GM12878 (cell line): ENCODE measurements at regions not wholly inside any gene's neighbourhood (a gene's known extent, or its start where the extent isn't known, plus 50 kb on each side); places are given as distances from the start of the nearest gene placed in this dataset.

Source experiments
- ATAC-seq: fragments of 200-7000 bp; cut with Tn5 transposase; 3 replicates; pipeline ENCODE4 v1.9.1; 2020; ENCODE audit warnings: mild to moderate bottlenecking, moderate library complexity
- BruUV-seq: library from RNA; stranded (reverse); fragments of 400-500 nt; replicated peaks from 2 replicates; lab custom pipeline; 2021; lab: Mats Ljungman, UMichigan
- CTCF ChIA-PET: fragments of 300-600 bp; sonication (Branson Sonifier 250); formaldehyde crosslinking; extraction: SDS; loops from one replicate; lab custom pipeline; 2021; ENCODE audit warnings: inconsistent platforms; lab: Yijun Ruan, JAX
- POLR2A ChIA-PET: fragments of 350-600 bp; formaldehyde crosslinking; extraction: SDS; loops from one replicate; lab custom pipeline; 2021; ENCODE audit warnings: inconsistent platforms; lab: Charles Lee
- RAD21 ChIA-PET: fragments of 300-600 bp; sonication (Branson Sonifier 250); formaldehyde crosslinking; loops from one replicate; lab custom pipeline; 2023; ENCODE audit warnings: antibody characterized with exemption; ENCODE audit not compliant: unreplicated experiment; lab: Charles Lee
- SMC1A ChIA-PET: fragments of 300-600 bp; sonication (Branson Sonifier 250); formaldehyde crosslinking; loops from one replicate; lab custom pipeline; 2023; ENCODE audit not compliant: unreplicated experiment, uncharacterized antibody; lab: Charles Lee
- DNase-seq: peaks from one replicate; pipeline ENCODE4 v3.0.0-alpha.2; 2011; ENCODE audit warnings: low read depth, low spot score
- FAIRE-seq: peaks from 3 replicates; lab custom pipeline; 2011; peaks lifted over from hg19 to GRCh38; lab: Jason Lieb, UNC
- H2AFZ ChIP-seq: 2 replicates; pipeline ENCODE4 v1.6.0; 2011; ENCODE audit warnings: low read depth, low read length, control low read depth; ENCODE audit not compliant: control insufficient read depth
- H3K27ac ChIP-seq: 2 replicates; pipeline ENCODE4 v1.5.1; 2011; ENCODE audit warnings: control low read depth; ENCODE audit not compliant: control insufficient read depth, insufficient read depth
- H3K27me3 ChIP-seq, 2 experiments: replicated peaks in 1 of 2; 2 replicates each; pipeline versions ENCODE4 v1.6.0 to v1.6.1; 2011; ENCODE audit warnings: low read length in 1 of 2; ENCODE audit not compliant: control insufficient read depth in 2 of 2, insufficient read depth in 2 of 2
- H3K36me3 ChIP-seq, 2 experiments: 2 replicates each; pipeline ENCODE4 v1.5.1; 2011; ENCODE audit warnings: low read length in 1 of 2; ENCODE audit not compliant: control insufficient read depth in 2 of 2, insufficient read depth in 2 of 2
- H3K4me1 ChIP-seq: 2 replicates; pipeline ENCODE4 v1.6.1; 2011; ENCODE audit warnings: mild to moderate bottlenecking, low read length, moderate library complexity, mixed read lengths; ENCODE audit not compliant: control insufficient read depth, insufficient read depth
- H3K4me2 ChIP-seq: 2 replicates; pipeline ENCODE4 v1.6.0; 2011; ENCODE audit warnings: control low read depth; ENCODE audit not compliant: control insufficient read depth, insufficient read depth
- H3K4me3 ChIP-seq: fragments of 200-600 bp; sonication (generic); 2 replicates; pipeline ENCODE4 v1.5.1; 2016
- H3K79me2 ChIP-seq: 2 replicates; pipeline ENCODE4 v1.6.0; 2011; ENCODE audit warnings: low read length; ENCODE audit not compliant: control insufficient read depth, insufficient read depth
- H3K9ac ChIP-seq: 2 replicates; pipeline ENCODE4 v1.8.0; 2011; ENCODE audit warnings: low read length, control low read depth, mixed read lengths; ENCODE audit not compliant: control insufficient read depth, insufficient read depth
- H3K9me3 ChIP-seq: replicated peaks from 3 replicates; pipeline ENCODE4 v1.5.1; 2011; ENCODE audit warnings: mild to moderate bottlenecking, low read length; ENCODE audit not compliant: control insufficient read depth, insufficient read depth
- H4K20me1 ChIP-seq: 2 replicates; pipeline ENCODE4 v1.6.0; 2011; ENCODE audit not compliant: control insufficient read depth, insufficient read depth
- ASH2L ChIP-seq: fragments of 300-600, 200-600 bp; sonication (generic); IDR thresholded peaks from 2 replicates; pipeline ENCODE4 v1.6.1; 2017; ENCODE audit warnings: low read depth, mild to moderate bottlenecking, borderline replicate concordance
- ATF7 ChIP-seq: fragments of 450-650 bp; IDR thresholded peaks from 2 replicates; pipeline ENCODE4 v1.6.1; 2016; ENCODE audit warnings: low read depth, mild to moderate bottlenecking
- ETV6 ChIP-seq, 2 experiments: fragments of 450-650 bp in 1 of 2; IDR thresholded peaks in 1 of 2; conservative IDR thresholded peaks in 1 of 2; 2 replicates each; pipeline ENCODE4 v1.6.1; 2014; ENCODE audit warnings: antibody characterized with exemption in 1 of 2, borderline replicate concordance in 1 of 2, low read depth in 1 of 2, mild to moderate bottlenecking in 1 of 2, moderate library complexity in 1 of 2
- HCFC1 ChIP-seq: fragments of 150-350 bp; IDR thresholded peaks from 2 replicates; pipeline ENCODE4 v1.6.1; 2014; ENCODE audit warnings: low read length
- MEF2A ChIP-seq: IDR thresholded peaks from 2 replicates; pipeline ENCODE4 v1.6.1; 2011; ENCODE audit warnings: low read depth, mild to moderate bottlenecking, low read length, moderate library complexity; ENCODE audit not compliant: insufficient read depth
- RAD21 ChIP-seq: IDR thresholded peaks from 2 replicates; pipeline ENCODE4 v1.6.1; 2011; ENCODE audit warnings: mild to moderate bottlenecking, low read depth, low read length, moderate library complexity; ENCODE audit not compliant: insufficient read depth
- TCF12 ChIP-seq: IDR thresholded peaks from 2 replicates; pipeline ENCODE4 v1.6.1; 2011; ENCODE audit warnings: low read depth, mild to moderate bottlenecking, low read length
- YY1 ChIP-seq: IDR thresholded peaks from 2 replicates; pipeline ENCODE4 v1.6.1; 2011; ENCODE audit warnings: low read depth, mild to moderate bottlenecking, low read length
- WGBS: methylation state at CpG from one replicate; pipeline ENCODE4 v1.1.6; 2016; ENCODE audit warnings: low lambda C conversion rate; ENCODE audit not compliant: insufficient replicate concordance, insufficient coverage; ENCODE audit errors: missing lambda C conversion rate; 5-methylcytosine and 5-hydroxymethylcytosine counted together
- in situ Hi-C: fragments of 300-500 bp; cut with MboI; formaldehyde crosslinking; loops from 9 replicates; pipeline ENCODE4 v1.14.3; 2018; ENCODE audit warnings: mixed read lengths
- intact Hi-C: fragments of 100-400 bp; cut with micrococcal nuclease; formaldehyde crosslinking; loops from one replicate; pipeline ENCODE4 v1.14.2; 2022; ENCODE audit not compliant: unreplicated experiment
- TF ChIP-seq, protein P1 (sequence below): fragments of 450-650 bp; IDR thresholded peaks from 2 replicates; pipeline ENCODE4 v1.6.1; 2017; ENCODE audit warnings: mild to moderate bottlenecking, moderate library complexity
- TF ChIP-seq, protein P2 (sequence below): fragments of 450-650 bp; IDR thresholded peaks from 2 replicates; pipeline ENCODE4 v1.6.1; 2016; ENCODE audit warnings: mild to moderate bottlenecking
- TF ChIP-seq, protein P3 (sequence below): IDR thresholded peaks from 2 replicates; pipeline ENCODE4 v1.6.1; 2012; ENCODE audit warnings: mild to moderate bottlenecking, low read depth, low read length

DNA sequence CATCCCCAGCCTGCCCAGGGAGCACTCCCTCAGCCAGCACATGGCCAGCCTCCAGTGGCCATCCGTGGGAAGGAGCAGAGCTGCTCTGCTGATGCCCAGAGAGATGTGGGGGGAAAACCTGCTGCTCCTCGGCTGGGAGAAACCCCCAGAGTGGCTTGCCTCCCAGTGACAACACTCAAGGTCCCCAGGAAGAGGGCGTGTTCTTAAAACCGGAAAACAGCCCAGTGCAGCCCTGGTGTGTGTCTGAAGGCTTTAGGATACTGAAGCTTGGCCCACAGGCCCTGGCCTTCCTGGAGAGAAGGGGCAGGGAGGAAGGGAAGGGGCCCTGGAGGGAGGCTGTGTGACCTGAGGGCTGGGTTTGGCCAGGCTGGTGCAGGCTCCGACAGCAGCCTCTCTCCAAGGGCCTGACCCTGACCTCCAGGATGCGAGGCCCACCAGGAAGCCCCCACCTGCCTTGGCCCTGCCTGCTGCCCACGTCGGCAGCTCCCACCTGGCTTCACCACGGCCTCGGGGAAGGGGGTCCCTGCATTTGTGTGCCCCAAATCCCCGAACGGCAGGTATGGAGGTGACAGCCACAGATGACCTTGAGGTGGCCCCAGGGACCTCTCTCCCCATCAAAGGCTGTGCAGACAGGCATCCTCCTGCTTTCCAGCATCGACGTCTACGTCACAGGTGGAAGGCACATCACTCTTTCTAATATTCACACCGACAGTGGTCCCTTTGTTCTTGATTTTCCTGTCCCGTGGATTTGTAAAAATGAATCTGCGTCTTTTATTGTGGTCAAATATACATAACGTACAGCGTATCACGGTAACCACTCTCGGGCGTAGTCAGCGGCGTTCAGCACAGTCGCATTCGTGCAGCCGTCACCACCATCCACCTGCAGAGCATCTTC is 190.0 kb upstream of the C14orf180 start (continued):
- TF ChIP-seq, protein P1, sequence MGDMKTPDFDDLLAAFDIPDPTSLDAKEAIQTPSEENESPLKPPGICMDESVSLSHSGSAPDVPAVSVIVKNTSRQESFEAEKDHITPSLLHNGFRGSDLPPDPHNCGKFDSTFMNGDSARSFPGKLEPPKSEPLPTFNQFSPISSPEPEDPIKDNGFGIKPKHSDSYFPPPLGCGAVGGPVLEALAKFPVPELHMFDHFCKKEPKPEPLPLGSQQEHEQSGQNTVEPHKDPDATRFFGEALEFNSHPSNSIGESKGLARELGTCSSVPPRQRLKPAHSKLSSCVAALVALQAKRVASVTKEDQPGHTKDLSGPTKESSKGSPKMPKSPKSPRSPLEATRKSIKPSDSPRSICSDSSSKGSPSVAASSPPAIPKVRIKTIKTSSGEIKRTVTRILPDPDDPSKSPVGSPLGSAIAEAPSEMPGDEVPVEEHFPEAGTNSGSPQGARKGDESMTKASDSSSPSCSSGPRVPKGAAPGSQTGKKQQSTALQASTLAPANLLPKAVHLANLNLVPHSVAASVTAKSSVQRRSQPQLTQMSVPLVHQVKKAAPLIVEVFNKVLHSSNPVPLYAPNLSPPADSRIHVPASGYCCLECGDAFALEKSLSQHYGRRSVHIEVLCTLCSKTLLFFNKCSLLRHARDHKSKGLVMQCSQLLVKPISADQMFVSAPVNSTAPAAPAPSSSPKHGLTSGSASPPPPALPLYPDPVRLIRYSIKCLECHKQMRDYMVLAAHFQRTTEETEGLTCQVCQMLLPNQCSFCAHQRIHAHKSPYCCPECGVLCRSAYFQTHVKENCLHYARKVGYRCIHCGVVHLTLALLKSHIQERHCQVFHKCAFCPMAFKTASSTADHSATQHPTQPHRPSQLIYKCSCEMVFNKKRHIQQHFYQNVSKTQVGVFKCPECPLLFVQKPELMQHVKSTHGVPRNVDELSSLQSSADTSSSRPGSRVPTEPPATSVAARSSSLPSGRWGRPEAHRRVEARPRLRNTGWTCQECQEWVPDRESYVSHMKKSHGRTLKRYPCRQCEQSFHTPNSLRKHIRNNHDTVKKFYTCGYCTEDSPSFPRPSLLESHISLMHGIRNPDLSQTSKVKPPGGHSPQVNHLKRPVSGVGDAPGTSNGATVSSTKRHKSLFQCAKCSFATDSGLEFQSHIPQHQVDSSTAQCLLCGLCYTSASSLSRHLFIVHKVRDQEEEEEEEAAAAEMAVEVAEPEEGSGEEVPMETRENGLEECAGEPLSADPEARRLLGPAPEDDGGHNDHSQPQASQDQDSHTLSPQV: no peak
- TF ChIP-seq RAD21: no peak

DNA sequence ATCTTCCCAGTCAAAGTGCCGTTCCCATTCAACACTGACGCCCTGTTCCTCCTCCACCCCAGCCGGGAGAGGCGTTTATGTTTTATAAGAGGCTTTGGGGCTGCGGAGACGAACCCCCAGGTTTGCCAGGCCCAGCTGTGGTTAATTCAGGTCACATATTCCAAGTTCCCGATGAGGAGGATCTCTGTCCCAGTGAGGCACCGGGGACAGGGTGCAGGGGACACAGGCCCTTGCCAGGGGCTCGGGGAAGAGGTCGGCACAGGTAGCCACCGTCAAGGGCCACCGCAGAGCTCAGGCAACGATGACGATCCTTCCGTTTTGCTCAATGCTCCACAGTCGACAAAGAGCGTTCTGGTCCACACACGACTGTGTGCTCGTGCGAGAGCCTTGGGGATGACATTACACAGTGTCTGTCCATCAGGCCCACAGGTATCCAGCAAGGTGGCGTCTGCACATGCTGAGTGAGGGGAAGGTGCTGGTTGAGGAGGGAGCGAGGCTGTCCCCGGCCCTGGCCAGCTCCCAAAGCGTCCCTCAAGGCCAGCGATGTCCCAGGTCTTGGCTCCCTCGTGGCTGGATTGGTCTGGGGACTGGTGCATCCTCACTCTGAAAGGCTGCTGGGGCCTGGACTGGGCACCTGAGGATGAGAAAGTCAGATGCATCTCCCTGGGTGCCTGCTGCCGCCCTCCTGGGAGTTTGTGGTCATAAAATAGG is 189.2 kb upstream of the C14orf180 start:
- DNase-seq (no peak), ATAC-seq (no peak), FAIRE-seq (no peak)
- in situ Hi-C loops: no loop called here
- 66% methylated on average over 27 of the region's 27 CpGs for WGBS
- Histone ChIP-seq H2AFZ (no peak overlapping the region), H3K79me2 (no peaks in the 10 kb centered on the region), H3K4me3 (no peak overlapping the region), H3K9ac (no peak overlapping the region), H3K27ac (no peak overlapping the region), H3K4me1 (peaks cover 16% of the 10 kb centered on the region), H3K27me3 (no peaks in the 10 kb centered on the region; a peak in 1 of 4 replicates), H3K36me3 (no peaks in the 10 kb centered on the region), H3K4me2 (no peak overlapping the region), H3K9me3 (no peaks in the 10 kb centered on the region), H4K20me1 (no peaks in the 10 kb centered on the region)
- ChIA-PET SMC1A (interaction anchor here (0.6 kb wide), 1 partner anchor 691 kb away, joined by 3 read pairs; no protein-coding TSS in a partner anchor), RAD21 (no interaction called here), CTCF (no interaction called here), POLR2A (no interaction called here)
- no TSS peak for BruUV-seq
- intact Hi-C loops: no loop called here
- TF ChIP-seq, protein P2, sequence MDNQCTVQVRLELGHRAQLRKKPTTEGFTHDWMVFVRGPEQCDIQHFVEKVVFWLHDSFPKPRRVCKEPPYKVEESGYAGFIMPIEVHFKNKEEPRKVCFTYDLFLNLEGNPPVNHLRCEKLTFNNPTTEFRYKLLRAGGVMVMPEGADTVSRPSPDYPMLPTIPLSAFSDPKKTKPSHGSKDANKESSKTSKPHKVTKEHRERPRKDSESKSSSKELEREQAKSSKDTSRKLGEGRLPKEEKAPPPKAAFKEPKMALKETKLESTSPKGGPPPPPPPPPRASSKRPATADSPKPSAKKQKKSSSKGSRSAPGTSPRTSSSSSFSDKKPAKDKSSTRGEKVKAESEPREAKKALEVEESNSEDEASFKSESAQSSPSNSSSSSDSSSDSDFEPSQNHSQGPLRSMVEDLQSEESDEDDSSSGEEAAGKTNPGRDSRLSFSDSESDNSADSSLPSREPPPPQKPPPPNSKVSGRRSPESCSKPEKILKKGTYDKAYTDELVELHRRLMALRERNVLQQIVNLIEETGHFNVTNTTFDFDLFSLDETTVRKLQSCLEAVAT: no peak
- TF ChIP-seq, protein P3, sequence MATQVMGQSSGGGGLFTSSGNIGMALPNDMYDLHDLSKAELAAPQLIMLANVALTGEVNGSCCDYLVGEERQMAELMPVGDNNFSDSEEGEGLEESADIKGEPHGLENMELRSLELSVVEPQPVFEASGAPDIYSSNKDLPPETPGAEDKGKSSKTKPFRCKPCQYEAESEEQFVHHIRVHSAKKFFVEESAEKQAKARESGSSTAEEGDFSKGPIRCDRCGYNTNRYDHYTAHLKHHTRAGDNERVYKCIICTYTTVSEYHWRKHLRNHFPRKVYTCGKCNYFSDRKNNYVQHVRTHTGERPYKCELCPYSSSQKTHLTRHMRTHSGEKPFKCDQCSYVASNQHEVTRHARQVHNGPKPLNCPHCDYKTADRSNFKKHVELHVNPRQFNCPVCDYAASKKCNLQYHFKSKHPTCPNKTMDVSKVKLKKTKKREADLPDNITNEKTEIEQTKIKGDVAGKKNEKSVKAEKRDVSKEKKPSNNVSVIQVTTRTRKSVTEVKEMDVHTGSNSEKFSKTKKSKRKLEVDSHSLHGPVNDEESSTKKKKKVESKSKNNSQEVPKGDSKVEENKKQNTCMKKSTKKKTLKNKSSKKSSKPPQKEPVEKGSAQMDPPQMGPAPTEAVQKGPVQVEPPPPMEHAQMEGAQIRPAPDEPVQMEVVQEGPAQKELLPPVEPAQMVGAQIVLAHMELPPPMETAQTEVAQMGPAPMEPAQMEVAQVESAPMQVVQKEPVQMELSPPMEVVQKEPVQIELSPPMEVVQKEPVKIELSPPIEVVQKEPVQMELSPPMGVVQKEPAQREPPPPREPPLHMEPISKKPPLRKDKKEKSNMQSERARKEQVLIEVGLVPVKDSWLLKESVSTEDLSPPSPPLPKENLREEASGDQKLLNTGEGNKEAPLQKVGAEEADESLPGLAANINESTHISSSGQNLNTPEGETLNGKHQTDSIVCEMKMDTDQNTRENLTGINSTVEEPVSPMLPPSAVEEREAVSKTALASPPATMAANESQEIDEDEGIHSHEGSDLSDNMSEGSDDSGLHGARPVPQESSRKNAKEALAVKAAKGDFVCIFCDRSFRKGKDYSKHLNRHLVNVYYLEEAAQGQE: no peak
- no peak for TF ChIP-seq TCF12
- TF ChIP-seq MEF2A: no peak
- no peak for TF ChIP-seq ATF7
- no peak for TF ChIP-seq HCFC1
- TF ChIP-seq YY1: no peak
- no peak for TF ChIP-seq ETV6 (conservative IDR thresholded peaks at IDR 0.05 in 1 of 2, IDR thresholded peaks at IDR 0.05 in 1 of 2; ENCODE audit: borderline replicate concordance in 1 of 2, low read depth in 1 of 2)
- no peak for TF ChIP-seq ASH2L
